Karpas-422 (cell line): ENCODE measurements at regions not wholly inside any gene's neighbourhood (a gene's known extent, or its start where the extent isn't known, plus 50 kb on each side); places are given as distances from the start of the nearest gene placed in this dataset.
"Not testable (repeated sequence)": the region's sequence is repeated elsewhere in the genome, so short reads cannot be mapped to it uniquely, and the experiment has no call there.

Experiments
- DNase-seq: peaks from one replicate; pipeline ENCODE4 v3.0.0-alpha.2; 2015
- H2AFZ ChIP-seq: fragments of 200-600 bp; sonication (generic); 2 replicates; pipeline ENCODE4 v1.6.1; 2014; ENCODE audit warnings: antibody characterized with exemption, low read length, mixed read lengths
- H3K27ac ChIP-seq: fragments of 200-600 bp; sonication (generic); 2 replicates; pipeline ENCODE4 v1.5.1; 2014; ENCODE audit warnings: mild to moderate bottlenecking, low read length, moderate library complexity
- H3K27me3 ChIP-seq: fragments of 200-600 bp; sonication (generic); 2 replicates; pipeline ENCODE4 v1.6.1; 2014; ENCODE audit warnings: low read length, mixed read lengths
- H3K36me3 ChIP-seq: fragments of 200-600 bp; sonication (generic); 2 replicates; pipeline ENCODE4 v1.6.1; 2014; ENCODE audit warnings: low read length, mixed read lengths; ENCODE audit not compliant: insufficient read depth
- H3K4me1 ChIP-seq: fragments of 200-600 bp; sonication (generic); 2 replicates; pipeline ENCODE4 v1.6.1; 2014; ENCODE audit warnings: mild to moderate bottlenecking, low read length, mixed read lengths
- H3K4me2 ChIP-seq: fragments of 200-600 bp; sonication (generic); 2 replicates; pipeline ENCODE4 v1.6.1; 2014; ENCODE audit warnings: low read length, low read depth, mild to moderate bottlenecking; ENCODE audit not compliant: poor library complexity, severe bottlenecking
- H3K4me3 ChIP-seq: fragments of 200-600 bp; sonication (generic); 2 replicates; pipeline ENCODE4 v1.5.1; 2014; ENCODE audit warnings: mild to moderate bottlenecking, antibody characterized with exemption, low read length, mixed read lengths
- H3K79me2 ChIP-seq: fragments of 200-600 bp; sonication (generic); 2 replicates; pipeline ENCODE4 v1.6.1; 2014; ENCODE audit warnings: mild to moderate bottlenecking, low read length, mixed read lengths
- H3K9ac ChIP-seq: fragments of 200-600 bp; sonication (generic); 2 replicates; pipeline ENCODE4 v1.6.0; 2014; ENCODE audit warnings: low read length
- H3K9me2 ChIP-seq: fragments of 200-600 bp; sonication (generic), shearing (Covaris generic); replicated peaks from 2 replicates; pipeline ENCODE4 v1.6.0; 2014; ENCODE audit warnings: mild to moderate bottlenecking, low read length, moderate library complexity; ENCODE audit not compliant: insufficient read depth
- H3K9me3 ChIP-seq: fragments of 300-700, 200-600 bp; sonication (generic); 2 replicates; pipeline ENCODE4 v1.6.1; 2014; ENCODE audit warnings: low read length, mixed read lengths
- H4K20me1 ChIP-seq: fragments of 200-600 bp; sonication (generic); 2 replicates; pipeline ENCODE4 v1.6.1; 2014; ENCODE audit warnings: mild to moderate bottlenecking, antibody characterized with exemption, low read length, low read depth; ENCODE audit not compliant: insufficient read depth

- H3K79me2 ChIP-seq: no peaks in the 10 kb centered on the region
- H3K4me1 ChIP-seq: peaks cover 25% of the 10 kb centered on the region
- no peak overlapping the region for H3K4me2 ChIP-seq
- no peak for DNase-seq
- no peaks in the 10 kb centered on the region for H4K20me1 ChIP-seq
- no peak overlapping the region for H2AFZ ChIP-seq
- H3K9ac ChIP-seq: no peak overlapping the region
- no peaks in the 10 kb centered on the region for H3K27me3 ChIP-seq
- H3K9me3 ChIP-seq: no peaks in the 10 kb centered on the region
- no peak overlapping the region for H3K4me3 ChIP-seq
- no peak overlapping the region for H3K27ac ChIP-seq
- H3K36me3 ChIP-seq: no peaks in the 10 kb centered on the region
- no peaks in the 10 kb centered on the region for H3K9me2 ChIP-seq
These were observed 244.7 kb upstream of the KRR1 start for GRCh38 chr12:75756111-75756510.

DNA sequence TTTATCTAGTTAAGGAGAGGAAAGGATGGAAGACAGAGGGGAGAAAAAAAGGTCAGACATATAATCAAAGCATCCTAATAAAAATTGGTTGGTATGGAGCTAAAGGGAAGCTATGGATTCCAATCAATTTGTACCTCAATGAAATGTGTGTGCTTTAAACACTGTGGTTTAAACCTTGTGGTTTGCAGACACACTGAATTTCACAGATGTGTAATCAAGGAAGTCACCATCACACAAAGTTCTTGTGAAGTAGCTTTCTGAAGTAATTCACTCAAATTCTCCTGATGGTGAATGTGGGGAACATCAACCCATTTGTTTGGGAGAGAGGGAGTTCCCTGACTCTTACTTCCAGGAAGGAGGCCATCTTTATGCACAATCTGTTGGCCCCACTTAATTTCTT is 243.3 kb upstream of the KRR1 start:
- H3K36me3 ChIP-seq: no peaks in the 10 kb centered on the region
- no peaks in the 10 kb centered on the region for H4K20me1 ChIP-seq
- H3K9ac ChIP-seq: no peak overlapping the region
- no peaks in the 10 kb centered on the region for H3K27me3 ChIP-seq
- no peaks in the 10 kb centered on the region for H3K79me2 ChIP-seq
- DNase-seq: no peak
- no peaks in the 10 kb centered on the region for H3K9me2 ChIP-seq
- H3K9me3 ChIP-seq: no peaks in the 10 kb centered on the region
- H3K4me3 ChIP-seq: no peak overlapping the region
- H3K4me2 ChIP-seq: no peak overlapping the region
- H3K27ac ChIP-seq: no peak overlapping the region
- H3K4me1 ChIP-seq: peaks cover 11% of the 10 kb centered on the region
- H2AFZ ChIP-seq: no peak overlapping the region

- H3K79me2 ChIP-seq: no peaks in the 10 kb centered on the region
- no peaks in the 10 kb centered on the region for H3K36me3 ChIP-seq
- no peak overlapping the region for H2AFZ ChIP-seq
- no peaks in the 10 kb centered on the region for H3K9me3 ChIP-seq
- H3K4me2 ChIP-seq: no peak overlapping the region
- H3K27me3 ChIP-seq: no peaks in the 10 kb centered on the region
- H3K27ac ChIP-seq: no peak overlapping the region
- no peaks in the 10 kb centered on the region for H3K9me2 ChIP-seq
- no peak for DNase-seq
- H3K9ac ChIP-seq: no peak overlapping the region
- no peaks in the 10 kb centered on the region for H4K20me1 ChIP-seq
- H3K4me1 ChIP-seq: peaks cover 6% of the 10 kb centered on the region
- H3K4me3 ChIP-seq: no peak overlapping the region
These were observed 242.7 kb upstream of the KRR1 start for GRCh38 chr12:75754141-75754540.

GRCh38 chr12:75751769-75752471 is 240.5 kb upstream of the KRR1 start:
- Histone ChIP-seq H3K9me2 (no peaks in the 10 kb centered on the region), H3K9me3 (no peaks in the 10 kb centered on the region), H3K36me3 (no peaks in the 10 kb centered on the region), H3K27ac (no peak overlapping the region), H3K4me3 (no peak overlapping the region), H3K9ac (no peak overlapping the region), H3K27me3 (no peaks in the 10 kb centered on the region), H3K4me2 (no peak overlapping the region), H2AFZ (no peak overlapping the region), H3K79me2 (no peaks in the 10 kb centered on the region), H4K20me1 (no peaks in the 10 kb centered on the region), H3K4me1 (no peaks in the 10 kb centered on the region; the same call in 1 of the 2 replicates)
- no peak for DNase-seq

DNA sequence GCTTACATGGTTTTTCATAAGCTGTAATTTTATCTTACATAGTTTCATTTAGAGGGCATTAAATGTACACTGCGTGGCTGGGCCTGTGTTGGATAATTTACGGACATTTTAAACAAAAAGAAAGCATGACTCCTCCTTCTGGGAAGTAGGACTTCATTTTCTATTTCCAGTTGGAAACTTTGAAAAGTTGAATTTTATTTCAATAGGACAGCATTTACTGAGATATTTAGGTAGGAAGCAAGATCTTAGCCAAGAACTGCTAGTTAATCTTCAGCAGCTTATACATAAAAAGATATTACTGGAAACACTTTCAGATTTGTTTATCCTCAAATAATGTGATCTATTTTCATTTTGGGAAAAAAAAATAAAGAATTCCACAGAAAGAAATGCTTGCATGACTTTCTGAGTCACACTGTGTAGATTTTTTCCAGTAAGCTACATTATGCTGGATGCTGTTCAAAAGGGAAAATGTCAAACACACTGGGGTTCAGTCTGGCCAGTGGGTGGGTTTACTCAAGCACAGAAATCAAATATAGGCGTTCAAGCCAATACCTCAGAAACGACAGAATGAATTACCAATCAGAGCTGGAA is 239.4 kb upstream of the KRR1 start:
- no peak overlapping the region for H3K27ac ChIP-seq
- H3K9ac ChIP-seq: no peak overlapping the region
- no peaks in the 10 kb centered on the region; the same call in 1 of the 2 replicates for H3K4me1 ChIP-seq
- no peak overlapping the region for H3K4me2 ChIP-seq
- no peaks in the 10 kb centered on the region for H3K9me2 ChIP-seq
- H4K20me1 ChIP-seq: no peaks in the 10 kb centered on the region
- no peak overlapping the region for H3K4me3 ChIP-seq
- H3K9me3 ChIP-seq: no peaks in the 10 kb centered on the region
- H3K27me3 ChIP-seq: no peaks in the 10 kb centered on the region
- no peaks in the 10 kb centered on the region for H3K79me2 ChIP-seq
- DNase-seq: no peak
- H2AFZ ChIP-seq: no peak overlapping the region
- H3K36me3 ChIP-seq: no peaks in the 10 kb centered on the region

DNA sequence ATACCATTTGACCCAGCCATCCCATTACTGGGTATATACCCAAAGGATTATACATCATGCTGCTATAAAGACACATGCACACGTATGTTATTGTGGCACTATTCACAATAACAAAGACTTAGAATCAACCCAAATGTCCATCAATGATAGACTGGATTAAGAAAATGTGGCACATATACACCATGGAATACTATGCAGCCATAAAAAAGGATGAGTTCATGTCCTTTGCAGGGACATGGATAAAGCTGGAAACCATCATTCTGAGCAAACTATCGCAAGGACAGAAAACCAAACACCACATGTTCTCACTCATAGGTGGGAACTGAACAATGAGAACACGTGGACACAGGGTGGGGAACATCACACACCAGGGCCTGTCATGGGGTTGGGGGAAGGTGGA is 237.6 kb upstream of the KRR1 start:
- H3K4me2 ChIP-seq, H3K36me3 ChIP-seq, H3K9me2 ChIP-seq, H3K9me3 ChIP-seq, H3K9ac ChIP-seq, H4K20me1 ChIP-seq, H3K4me1 ChIP-seq, H2AFZ ChIP-seq, H3K27ac ChIP-seq, DNase-seq, H3K4me3 ChIP-seq, H3K79me2 ChIP-seq, H3K27me3 ChIP-seq: not testable (repeated sequence)

- H3K9me3 ChIP-seq: no peaks in the 10 kb centered on the region
- H3K27me3 ChIP-seq: no peaks in the 10 kb centered on the region
- no peak overlapping the region for H3K4me2 ChIP-seq
- no peaks in the 10 kb centered on the region for H3K36me3 ChIP-seq
- no peaks in the 10 kb centered on the region for H3K9me2 ChIP-seq
- no peaks in the 10 kb centered on the region; the same call in 1 of the 2 replicates for H3K4me1 ChIP-seq
- no peak overlapping the region for H2AFZ ChIP-seq
- H3K9ac ChIP-seq: no peak overlapping the region
- no peak overlapping the region for H3K4me3 ChIP-seq
- H3K27ac ChIP-seq: no peak overlapping the region
- no peaks in the 10 kb centered on the region for H3K79me2 ChIP-seq
- DNase-seq: no peak
- H4K20me1 ChIP-seq: no peaks in the 10 kb centered on the region
These were observed 236.7 kb upstream of the KRR1 start for GRCh38 chr12:75748136-75748535.

GRCh38 chr12:75747572-75748021 is 236.2 kb upstream of the KRR1 start:
- Histone ChIP-seq H3K9me3 (no peaks in the 10 kb centered on the region), H3K9me2 (no peaks in the 10 kb centered on the region), H3K4me1 (no peaks in the 10 kb centered on the region), H4K20me1 (no peaks in the 10 kb centered on the region), H3K27ac (no peak overlapping the region), H3K4me3 (no peak overlapping the region), H3K9ac (no peak overlapping the region), H3K4me2 (no peak overlapping the region), H3K79me2 (no peaks in the 10 kb centered on the region), H3K27me3 (no peaks in the 10 kb centered on the region), H3K36me3 (no peaks in the 10 kb centered on the region), H2AFZ (no peak overlapping the region)
- DNase-seq: no peak
